NCI-H526 treated with DMSO at 0.1 percent for 48 hours (cell line): ENCODE measurements at regions not wholly inside any gene's neighbourhood (a gene's known extent, or its start where the extent isn't known, plus 50 kb on each side); places are given as distances from the start of the nearest gene placed in this dataset.

Experiments used
- DNase-seq: peaks from one replicate; lab custom pipeline; 2025; lab: John Stamatoyannopoulos, UW

GRCh38 chr17:14474591-14474990 lies 173.7 kb downstream of the HS3ST3B1 start:
- DNase-seq: no peak

- peak; percentile 77 for DNase-seq
Observed at GRCh38 chr17:14471052-14471451, 170.2 kb downstream of the HS3ST3B1 start.

GRCh38 chr17:14470417-14470816 lies 169.5 kb downstream of the HS3ST3B1 start:
- DNase-seq: no peak

GRCh38 chr17:14469971-14470370 lies 169.1 kb downstream of the HS3ST3B1 start:
- no peak for DNase-seq

GRCh38 chr17:14468858-14469257 lies 168.0 kb downstream of the HS3ST3B1 start:
- no peak for DNase-seq

GRCh38 chr17:14461227-14461548 lies 160.3 kb downstream of the HS3ST3B1 start:
- DNase-seq: no peak

GRCh38 chr17:14460516-14461226 lies 159.8 kb downstream of the HS3ST3B1 start:
- no peak for DNase-seq

- peak; percentile 38 for DNase-seq
Observed at GRCh38 chr17:14459955-14460354, 159.1 kb downstream of the HS3ST3B1 start.

- no peak for DNase-seq
Observed at GRCh38 chr17:14458724-14459123, 157.8 kb downstream of the HS3ST3B1 start.

- no peak for DNase-seq
Observed at GRCh38 chr17:14454746-14455145, 153.9 kb downstream of the HS3ST3B1 start.

GRCh38 chr17:14452856-14453255 lies 152.0 kb downstream of the HS3ST3B1 start:
- DNase-seq: no peak

GRCh38 chr17:14451729-14452191 lies 150.9 kb downstream of the HS3ST3B1 start:
- DNase-seq: no peak

- DNase-seq: no peak
Observed at GRCh38 chr17:14448818-14449217, 147.9 kb downstream of the HS3ST3B1 start.

GRCh38 chr17:14446825-14447224 lies 145.9 kb downstream of the HS3ST3B1 start:
- no peak for DNase-seq

GRCh38 chr17:14444915-14445314 lies 144.0 kb downstream of the HS3ST3B1 start:
- DNase-seq: no peak

- DNase-seq: no peak
Observed at GRCh38 chr17:14442798-14443528, 142.1 kb downstream of the HS3ST3B1 start.

GRCh38 chr17:14437176-14437575 lies 136.3 kb downstream of the HS3ST3B1 start:
- DNase-seq: no peak

GRCh38 chr17:14436266-14436665 lies 135.4 kb downstream of the HS3ST3B1 start:
- DNase-seq: no peak

- DNase-seq: no peak
Observed at GRCh38 chr17:14434506-14434905, 133.6 kb downstream of the HS3ST3B1 start.

GRCh38 chr17:14432079-14432478 lies 131.2 kb downstream of the HS3ST3B1 start:
- no peak for DNase-seq

GRCh38 chr17:14429084-14429483 lies 128.2 kb downstream of the HS3ST3B1 start:
- DNase-seq: no peak

- no peak for DNase-seq
Observed at GRCh38 chr17:14428648-14429029, 127.8 kb downstream of the HS3ST3B1 start.

GRCh38 chr17:14427900-14428647 lies 127.2 kb downstream of the HS3ST3B1 start:
- DNase-seq: no peak
